Activated gamma-delta T cell (primary cell): ENCODE measurements at regions not wholly inside any gene's neighbourhood (a gene's known extent, or its start where the extent isn't known, plus 50 kb on each side); places are given as distances from the start of the nearest gene placed in this dataset.

Experiments
- DNase-seq: peaks from one replicate; lab custom pipeline; 2025; lab: John Stamatoyannopoulos, UW

GRCh38 chr2:12286347-12286746, 430.4 kb upstream of the TRIB2 start:
- no peak for DNase-seq

GRCh38 chr2:12287220-12287751, 429.4 kb upstream of the TRIB2 start:
- no peak for DNase-seq

- DNase-seq, result no peak
These were observed 428.7 kb upstream of the TRIB2 start for GRCh38 chr2:12288048-12288447.

- no peak for DNase-seq
These were observed 427.5 kb upstream of the TRIB2 start for GRCh38 chr2:12289120-12289802.

- DNase-seq, result no peak
These were observed 425.4 kb upstream of the TRIB2 start for GRCh38 chr2:12291303-12291702.

- no peak for DNase-seq
These were observed 422.9 kb upstream of the TRIB2 start for GRCh38 chr2:12293874-12294273.

- DNase-seq, result no peak
These were observed 420.7 kb upstream of the TRIB2 start for GRCh38 chr2:12295856-12296519.

GRCh38 chr2:12296915-12297314, 419.8 kb upstream of the TRIB2 start:
- DNase-seq, result no peak

- no peak for DNase-seq
These were observed 418.4 kb upstream of the TRIB2 start for GRCh38 chr2:12298352-12298751.

- no peak for DNase-seq
These were observed 417.3 kb upstream of the TRIB2 start for GRCh38 chr2:12299431-12299830.

- no peak for DNase-seq
These were observed 416.6 kb upstream of the TRIB2 start for GRCh38 chr2:12300019-12300602.

GRCh38 chr2:12300927-12301326, 415.8 kb upstream of the TRIB2 start:
- DNase-seq, result no peak

- DNase-seq, result no peak
These were observed 414.6 kb upstream of the TRIB2 start for GRCh38 chr2:12302140-12302539.

- no peak for DNase-seq
These were observed 414.0 kb upstream of the TRIB2 start for GRCh38 chr2:12302691-12303090.

GRCh38 chr2:12303181-12304030, 413.3 kb upstream of the TRIB2 start:
- no peak for DNase-seq

- DNase-seq, result no peak
These were observed 412.1 kb upstream of the TRIB2 start for GRCh38 chr2:12304564-12305171.

GRCh38 chr2:12305931-12306330, 410.8 kb upstream of the TRIB2 start:
- no peak for DNase-seq

- DNase-seq, result no peak
These were observed 406.3 kb upstream of the TRIB2 start for GRCh38 chr2:12310399-12310798.

- DNase-seq, result no peak
These were observed 403.1 kb upstream of the TRIB2 start for GRCh38 chr2:12313445-12314126.

- no peak for DNase-seq
These were observed 402.5 kb upstream of the TRIB2 start for GRCh38 chr2:12314127-12314760.

GRCh38 chr2:12315224-12315623, 401.5 kb upstream of the TRIB2 start:
- DNase-seq, result no peak
